ENCODE measurements at regions not wholly inside any gene's neighbourhood (a gene's known extent, or its start where the extent isn't known, plus 50 kb on each side); places are given as distances from the start of the nearest gene placed in this dataset.

DNA sequence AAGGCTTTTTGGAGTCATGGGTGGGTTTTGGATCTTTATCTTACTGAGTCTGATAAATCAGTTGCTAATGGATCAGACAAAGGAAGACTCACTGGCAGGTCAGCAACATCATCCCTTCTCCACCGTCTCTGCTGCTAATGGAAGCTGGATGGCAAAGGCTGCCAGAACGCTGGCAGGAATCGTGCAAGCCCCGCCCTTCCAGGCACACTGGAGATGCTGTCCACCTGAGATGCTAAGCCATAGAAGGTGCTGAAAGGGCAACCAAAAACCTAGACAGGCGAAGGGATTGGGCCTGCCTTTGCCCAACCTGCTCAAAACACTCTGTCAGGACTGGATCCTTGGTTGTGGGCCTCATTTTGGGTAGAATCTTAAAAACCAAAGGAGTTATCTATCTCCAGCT, 139.5 kb upstream of the FSTL4 start:
- TF ChIP-seq, protein P1, sequence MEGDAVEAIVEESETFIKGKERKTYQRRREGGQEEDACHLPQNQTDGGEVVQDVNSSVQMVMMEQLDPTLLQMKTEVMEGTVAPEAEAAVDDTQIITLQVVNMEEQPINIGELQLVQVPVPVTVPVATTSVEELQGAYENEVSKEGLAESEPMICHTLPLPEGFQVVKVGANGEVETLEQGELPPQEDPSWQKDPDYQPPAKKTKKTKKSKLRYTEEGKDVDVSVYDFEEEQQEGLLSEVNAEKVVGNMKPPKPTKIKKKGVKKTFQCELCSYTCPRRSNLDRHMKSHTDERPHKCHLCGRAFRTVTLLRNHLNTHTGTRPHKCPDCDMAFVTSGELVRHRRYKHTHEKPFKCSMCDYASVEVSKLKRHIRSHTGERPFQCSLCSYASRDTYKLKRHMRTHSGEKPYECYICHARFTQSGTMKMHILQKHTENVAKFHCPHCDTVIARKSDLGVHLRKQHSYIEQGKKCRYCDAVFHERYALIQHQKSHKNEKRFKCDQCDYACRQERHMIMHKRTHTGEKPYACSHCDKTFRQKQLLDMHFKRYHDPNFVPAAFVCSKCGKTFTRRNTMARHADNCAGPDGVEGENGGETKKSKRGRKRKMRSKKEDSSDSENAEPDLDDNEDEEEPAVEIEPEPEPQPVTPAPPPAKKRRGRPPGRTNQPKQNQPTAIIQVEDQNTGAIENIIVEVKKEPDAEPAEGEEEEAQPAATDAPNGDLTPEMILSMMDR (IDR thresholded peaks at IDR 0.05) = no peak
- no peak for TF ChIP-seq POLR2A (IDR thresholded peaks at IDR 0.05)

Measured in testis (tissue), 2 donors.